ENCODE measurements at regions not wholly inside any gene's neighbourhood (a gene's known extent, or its start where the extent isn't known, plus 50 kb on each side); places are given as distances from the start of the nearest gene placed in this dataset.
"Not testable (repeated sequence)": the region's sequence is repeated elsewhere in the genome, so short reads cannot be mapped to it uniquely, and the experiment has no call there.

GRCh38 chr7:24440892-24441291 lies 132.4 kb upstream of the PALS2 start:
- H3K36me3 ChIP-seq (ENCODE audit: control insufficient read depth, insufficient read depth, low read length): no peaks in the 10 kb centered on the region
- H3K9ac ChIP-seq (ENCODE audit: low read depth, low read length): no peak overlapping the region
- H3K9me3 ChIP-seq (ENCODE audit: control insufficient read depth, insufficient read depth, low read length): no peaks in the 10 kb centered on the region
- peaks cover 3% of the 10 kb centered on the region for H3K27me3 ChIP-seq (ENCODE audit: control insufficient read depth, insufficient read depth, low read length)
- peaks cover 13% of the 10 kb centered on the region for H3K4me1 ChIP-seq (ENCODE audit: control insufficient read depth, insufficient read depth, low read length)
- H3K4me3 ChIP-seq (ENCODE audit: low read depth, low read length): no peak overlapping the region

- no peak overlapping the region for H3K4me3 ChIP-seq (ENCODE audit: low read depth, low read length)
- peaks cover 3% of the 10 kb centered on the region for H3K27me3 ChIP-seq (ENCODE audit: control insufficient read depth, insufficient read depth, low read length)
- H3K9ac ChIP-seq (ENCODE audit: low read depth, low read length): no peak overlapping the region
- no peaks in the 10 kb centered on the region for H3K9me3 ChIP-seq (ENCODE audit: control insufficient read depth, insufficient read depth, low read length)
- peaks cover 9% of the 10 kb centered on the region for H3K4me1 ChIP-seq (ENCODE audit: control insufficient read depth, insufficient read depth, low read length)
- no peaks in the 10 kb centered on the region for H3K36me3 ChIP-seq (ENCODE audit: control insufficient read depth, insufficient read depth, low read length)
These were observed 131.8 kb upstream of the PALS2 start for GRCh38 chr7:24441314-24442027.

DNA sequence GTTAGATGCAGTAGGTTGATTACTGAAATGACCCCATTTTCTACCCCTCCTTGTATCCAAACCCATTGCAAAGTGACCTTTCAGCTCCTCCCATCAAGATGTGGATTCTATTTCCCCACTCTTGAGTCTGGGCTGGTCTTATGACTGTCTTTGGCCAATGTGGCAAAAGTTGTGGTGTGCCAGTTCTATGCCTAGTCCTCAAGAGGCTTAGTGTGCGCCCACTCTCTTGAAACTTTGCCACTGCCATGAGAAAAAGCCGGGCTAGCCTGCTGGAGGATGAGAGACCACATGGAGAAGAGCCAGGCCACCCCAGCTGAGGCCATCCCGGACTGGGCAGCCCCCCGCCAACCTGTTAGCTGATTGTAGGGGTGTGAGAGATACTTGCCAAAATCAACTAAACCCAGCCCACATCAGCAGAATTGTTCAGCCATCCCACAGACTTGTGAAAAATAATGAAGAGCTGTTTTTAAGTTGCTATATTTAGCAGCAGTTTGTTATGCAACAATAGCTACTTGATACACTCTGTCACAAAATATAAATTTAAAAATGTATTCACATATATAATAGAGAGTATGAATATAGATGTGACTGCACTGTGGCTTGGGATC lies 131.0 kb upstream of the PALS2 start:
- Histone ChIP-seq H3K9me3 (ENCODE audit: control insufficient read depth, insufficient read depth, low read length) (no peaks in the 10 kb centered on the region), H3K27me3 (ENCODE audit: control insufficient read depth, insufficient read depth, low read length) (peaks cover 4% of the 10 kb centered on the region), H3K4me3 (ENCODE audit: low read depth, low read length) (no peak overlapping the region), H3K36me3 (ENCODE audit: control insufficient read depth, insufficient read depth, low read length) (no peaks in the 10 kb centered on the region), H3K4me1 (ENCODE audit: control insufficient read depth, insufficient read depth, low read length) (peaks cover 2% of the 10 kb centered on the region), H3K9ac (ENCODE audit: low read depth, low read length) (no peak overlapping the region)

DNA sequence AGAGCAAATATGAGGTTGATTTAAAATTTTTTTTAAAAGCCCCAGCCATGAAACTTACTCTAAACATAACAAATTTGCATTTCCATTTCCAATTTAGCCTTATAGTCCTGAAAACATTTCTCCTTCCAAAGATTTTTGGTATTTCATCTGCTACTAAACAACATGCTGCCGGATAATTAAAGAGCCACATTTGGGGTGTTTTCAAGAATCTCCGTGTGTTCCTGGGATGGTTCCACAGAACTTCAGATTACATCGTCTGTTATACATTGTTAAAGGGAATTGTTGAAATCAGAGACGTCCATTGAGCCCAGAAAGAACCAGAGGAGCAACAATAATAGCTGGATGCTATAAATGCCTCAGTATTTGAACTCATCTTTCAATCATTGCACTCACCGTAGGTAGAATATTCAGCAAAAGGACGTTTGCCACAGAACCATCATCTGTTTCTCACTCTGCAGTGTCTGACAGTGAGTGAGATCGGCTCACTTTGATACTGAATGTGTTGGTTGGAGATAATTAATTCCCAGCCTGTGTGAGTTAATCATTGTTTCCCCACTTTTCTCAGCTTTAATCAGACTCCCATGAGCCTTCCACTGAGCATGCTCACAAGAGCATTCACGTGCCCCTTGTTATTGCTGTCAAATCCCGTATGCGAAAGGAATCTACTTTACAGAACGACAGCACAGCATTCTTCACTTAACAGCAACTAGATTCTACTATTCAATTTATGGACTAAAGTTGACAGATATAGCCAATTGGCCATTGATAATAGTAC lies 128.4 kb upstream of the PALS2 start:
- Histone ChIP-seq H3K36me3 (ENCODE audit: control insufficient read depth, insufficient read depth, low read length) (no peaks in the 10 kb centered on the region), H3K4me3 (ENCODE audit: low read depth, low read length) (no peak overlapping the region), H3K9me3 (ENCODE audit: control insufficient read depth, insufficient read depth, low read length) (no peaks in the 10 kb centered on the region), H3K9ac (ENCODE audit: low read depth, low read length) (no peak overlapping the region), H3K4me1 (ENCODE audit: control insufficient read depth, insufficient read depth, low read length) (no peaks in the 10 kb centered on the region), H3K27me3 (ENCODE audit: control insufficient read depth, insufficient read depth, low read length) (peaks cover 4% of the 10 kb centered on the region)

- H3K4me3 ChIP-seq (ENCODE audit: low read depth, low read length): no peak overlapping the region
- H3K27me3 ChIP-seq (ENCODE audit: control insufficient read depth, insufficient read depth, low read length): peaks cover 15% of the 10 kb centered on the region
- H3K36me3 ChIP-seq (ENCODE audit: control insufficient read depth, insufficient read depth, low read length): no peaks in the 10 kb centered on the region
- H3K9ac ChIP-seq (ENCODE audit: low read depth, low read length): no peak overlapping the region
- no peaks in the 10 kb centered on the region for H3K9me3 ChIP-seq (ENCODE audit: control insufficient read depth, insufficient read depth, low read length)
- H3K4me1 ChIP-seq (ENCODE audit: control insufficient read depth, insufficient read depth, low read length): no peaks in the 10 kb centered on the region
These were observed 125.2 kb upstream of the PALS2 start for GRCh38 chr7:24448038-24448437.

DNA sequence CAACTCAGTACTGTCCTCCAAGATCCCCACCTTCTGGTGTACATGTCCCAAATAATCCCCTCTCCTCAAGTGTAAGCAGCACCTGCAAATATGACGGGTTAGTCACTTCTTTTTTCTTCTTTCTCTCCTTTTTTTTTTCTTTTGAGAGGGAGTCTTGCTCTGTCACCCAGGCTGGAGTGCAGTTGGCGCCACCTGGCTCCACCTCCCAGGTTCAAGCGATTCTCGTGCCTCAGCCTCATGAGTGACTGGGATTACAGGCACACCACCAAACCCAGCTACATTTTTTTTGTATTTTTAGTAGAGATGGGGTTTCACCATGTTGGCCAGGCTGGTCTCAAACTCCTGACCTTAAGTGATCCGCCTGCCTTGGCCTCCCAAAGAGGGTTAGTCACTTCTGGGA lies 123.8 kb upstream of the PALS2 start:
- not testable (repeated sequence) for H3K9ac ChIP-seq (ENCODE audit: low read depth, low read length); H3K4me3 ChIP-seq (ENCODE audit: low read depth, low read length); H3K4me1 ChIP-seq (ENCODE audit: control insufficient read depth, insufficient read depth, low read length); H3K36me3 ChIP-seq (ENCODE audit: control insufficient read depth, insufficient read depth, low read length); H3K9me3 ChIP-seq (ENCODE audit: control insufficient read depth, insufficient read depth, low read length)
- H3K27me3 ChIP-seq (ENCODE audit: control insufficient read depth, insufficient read depth, low read length): peaks cover 15% of the 10 kb centered on the region

GRCh38 chr7:24455813-24456525 lies 117.3 kb upstream of the PALS2 start:
- no peaks in the 10 kb centered on the region for H3K36me3 ChIP-seq (ENCODE audit: control insufficient read depth, insufficient read depth, low read length)
- no peak overlapping the region for H3K9ac ChIP-seq (ENCODE audit: low read depth, low read length)
- no peak overlapping the region for H3K4me3 ChIP-seq (ENCODE audit: low read depth, low read length)

GRCh38 chr7:24456526-24457218 lies 116.6 kb upstream of the PALS2 start:
- H3K9ac ChIP-seq (ENCODE audit: low read depth, low read length): no peak overlapping the region
- peaks cover 6% of the 10 kb centered on the region for H3K27me3 ChIP-seq (ENCODE audit: control insufficient read depth, insufficient read depth, low read length)
- no peaks in the 10 kb centered on the region for H3K36me3 ChIP-seq (ENCODE audit: control insufficient read depth, insufficient read depth, low read length)
- H3K4me3 ChIP-seq (ENCODE audit: low read depth, low read length): no peak overlapping the region
- no peaks in the 10 kb centered on the region for H3K9me3 ChIP-seq (ENCODE audit: control insufficient read depth, insufficient read depth, low read length)
- H3K4me1 ChIP-seq (ENCODE audit: control insufficient read depth, insufficient read depth, low read length): no peaks in the 10 kb centered on the region

More at GRCh38 chr7:24455813-24456525, 117.3 kb upstream of the PALS2 start:
- no peaks in the 10 kb centered on the region for H3K4me1 ChIP-seq (ENCODE audit: control insufficient read depth, insufficient read depth, low read length)
- peaks cover 11% of the 10 kb centered on the region for H3K27me3 ChIP-seq (ENCODE audit: control insufficient read depth, insufficient read depth, low read length)
- H3K9me3 ChIP-seq (ENCODE audit: control insufficient read depth, insufficient read depth, low read length): no peaks in the 10 kb centered on the region

GRCh38 chr7:24457219-24457558 lies 116.1 kb upstream of the PALS2 start:
- H3K4me3 ChIP-seq (ENCODE audit: low read depth, low read length): no peak overlapping the region
- no peaks in the 10 kb centered on the region for H3K9me3 ChIP-seq (ENCODE audit: control insufficient read depth, insufficient read depth, low read length)
- no peaks in the 10 kb centered on the region for H3K4me1 ChIP-seq (ENCODE audit: control insufficient read depth, insufficient read depth, low read length)
- H3K36me3 ChIP-seq (ENCODE audit: control insufficient read depth, insufficient read depth, low read length): no peaks in the 10 kb centered on the region
- no peak overlapping the region for H3K9ac ChIP-seq (ENCODE audit: low read depth, low read length)
- peaks cover 3% of the 10 kb centered on the region for H3K27me3 ChIP-seq (ENCODE audit: control insufficient read depth, insufficient read depth, low read length)

DNA sequence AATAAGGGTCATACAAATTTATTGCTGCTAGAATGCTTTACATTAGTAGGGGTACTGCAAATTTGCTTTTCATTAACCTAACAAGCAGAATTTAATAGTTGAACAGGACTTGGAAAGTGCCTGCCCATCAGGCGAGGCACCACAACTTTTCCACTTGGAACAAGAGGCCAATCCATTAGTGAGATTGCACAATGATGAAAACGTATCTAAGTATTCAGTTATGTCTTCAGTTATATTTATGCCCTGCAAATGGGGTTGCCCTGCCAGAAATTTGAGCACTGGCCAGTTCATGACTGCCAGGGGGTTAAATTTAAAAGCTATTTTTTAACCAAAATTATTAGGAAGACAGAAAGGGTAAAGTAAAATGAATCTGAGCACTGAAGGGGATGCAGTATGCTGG lies 111.1 kb upstream of the PALS2 start:
- Histone ChIP-seq H3K4me3 (ENCODE audit: low read depth, low read length) (no peak overlapping the region), H3K9me3 (ENCODE audit: control insufficient read depth, insufficient read depth, low read length) (no peaks in the 10 kb centered on the region), H3K36me3 (ENCODE audit: control insufficient read depth, insufficient read depth, low read length) (no peaks in the 10 kb centered on the region), H3K27me3 (ENCODE audit: control insufficient read depth, insufficient read depth, low read length) (no peaks in the 10 kb centered on the region), H3K4me1 (ENCODE audit: control insufficient read depth, insufficient read depth, low read length) (no peaks in the 10 kb centered on the region), H3K9ac (ENCODE audit: low read depth, low read length) (no peak overlapping the region)

GRCh38 chr7:24462984-24463383 lies 110.3 kb upstream of the PALS2 start:
- Histone ChIP-seq H3K9ac (ENCODE audit: low read depth, low read length) (no peak overlapping the region), H3K4me3 (ENCODE audit: low read depth, low read length) (no peak overlapping the region), H3K36me3 (ENCODE audit: control insufficient read depth, insufficient read depth, low read length) (no peaks in the 10 kb centered on the region), H3K9me3 (ENCODE audit: control insufficient read depth, insufficient read depth, low read length) (no peaks in the 10 kb centered on the region), H3K4me1 (ENCODE audit: control insufficient read depth, insufficient read depth, low read length) (no peaks in the 10 kb centered on the region), H3K27me3 (ENCODE audit: control insufficient read depth, insufficient read depth, low read length) (no peaks in the 10 kb centered on the region)

Data from iPS-15b (cell line).